ENCODE measurements at regions not wholly inside any gene's neighbourhood (a gene's known extent, or its start where the extent isn't known, plus 50 kb on each side); places are given as distances from the start of the nearest gene placed in this dataset.

DNA sequence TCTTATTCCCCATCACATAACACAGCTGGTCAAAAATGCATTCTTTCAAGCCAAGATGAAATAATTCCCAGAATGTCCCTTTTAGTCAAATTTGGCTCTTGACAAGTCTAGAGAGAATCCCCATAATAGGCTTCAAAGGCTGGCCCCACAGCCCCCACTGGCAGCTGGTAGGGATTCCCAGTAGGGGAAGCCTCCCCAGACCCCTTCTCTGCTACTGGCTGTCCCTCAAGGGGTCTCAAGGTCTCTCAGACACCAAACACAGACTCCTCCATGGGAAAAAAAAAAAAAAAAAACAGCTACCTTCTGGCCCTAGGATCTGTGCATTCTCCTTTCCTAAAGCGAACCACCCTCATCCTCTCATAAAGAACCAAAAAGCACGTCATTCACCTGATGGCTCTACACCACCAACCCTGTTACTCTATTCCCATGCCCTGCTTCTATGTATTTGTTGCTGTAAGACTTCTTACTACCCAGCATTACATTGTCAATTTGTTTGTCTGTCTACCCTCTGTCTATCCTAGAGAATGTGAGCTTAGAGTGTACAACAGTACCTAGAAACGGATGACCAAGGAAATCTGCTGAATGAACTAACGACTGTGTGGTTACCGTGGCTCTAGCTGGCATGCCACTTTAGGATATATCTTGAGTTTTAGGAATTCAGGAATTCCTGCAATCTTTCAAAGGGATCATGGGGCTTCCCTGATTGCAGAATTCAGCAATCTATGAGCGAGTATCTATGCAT is 164.1 kb upstream of the NSMCE3 start:
- Histone ChIP-seq H3K9me2 (ENCODE audit: insufficient read depth) (no peaks in the 10 kb centered on the region), H3K9ac (no peak overlapping the region), H3K79me2 (ENCODE audit: insufficient read depth) (no peaks in the 10 kb centered on the region), H3K4me1 (ENCODE audit: insufficient read depth) (no peaks in the 10 kb centered on the region), H3K9me3 (ENCODE audit: low read depth) (no peaks in the 10 kb centered on the region), H3K4me2 (ENCODE audit: unreplicated experiment) (no peak overlapping the region), H2AFZ (no peak overlapping the region), H4K20me1 (ENCODE audit: insufficient read depth) (no peaks in the 10 kb centered on the region), H3K36me3 (ENCODE audit: low read depth) (no peaks in the 10 kb centered on the region), H3K4me3 (no peak overlapping the region), H3F3A (ENCODE audit: insufficient read depth) (no peaks in the 10 kb centered on the region), H3K27ac (no peak overlapping the region), H3K27me3 (replicated peaks; ENCODE audit: insufficient read depth) (no peaks in the 10 kb centered on the region)
- DNase-seq: no peak
- in situ Hi-C loops (cut with MboI): no loop called here
- TF ChIP-seq EZH2 (IDR thresholded peaks at IDR 0.05; ENCODE audit: insufficient read depth, poor library complexity, severe bottlenecking) (no peak), EZH2phosphoT487 (IDR thresholded peaks at IDR 0.05; ENCODE audit: insufficient read depth, low read depth) (no peak)
- 4 to 8% methylated on average over 6 of the region's 6 CpGs for WGBS, 2 experiments (ENCODE audit: low coverage in 1 of 2, low lambda C conversion rate in 2 of 2, missing lambda C conversion rate in 2 of 2)

DNA sequence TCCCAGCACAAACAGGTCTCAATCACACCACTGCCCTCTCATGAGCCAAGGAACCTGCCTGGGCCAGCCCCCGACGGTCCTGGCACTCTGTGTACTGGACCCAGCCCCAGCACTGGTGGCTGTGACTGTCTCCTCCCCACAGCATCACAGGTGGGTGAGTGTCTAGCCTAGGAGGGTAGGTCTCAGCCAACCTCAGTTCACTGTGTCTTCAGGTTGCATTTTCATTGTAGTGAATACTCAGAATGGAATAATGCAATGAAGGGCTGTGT is 163.4 kb upstream of the NSMCE3 start:
- WGBS, 2 experiments (ENCODE audit: low coverage in 1 of 2, low lambda C conversion rate in 2 of 2, missing lambda C conversion rate in 2 of 2): 7 to 14% methylated on average over 2 of the region's 2 CpGs

DNA sequence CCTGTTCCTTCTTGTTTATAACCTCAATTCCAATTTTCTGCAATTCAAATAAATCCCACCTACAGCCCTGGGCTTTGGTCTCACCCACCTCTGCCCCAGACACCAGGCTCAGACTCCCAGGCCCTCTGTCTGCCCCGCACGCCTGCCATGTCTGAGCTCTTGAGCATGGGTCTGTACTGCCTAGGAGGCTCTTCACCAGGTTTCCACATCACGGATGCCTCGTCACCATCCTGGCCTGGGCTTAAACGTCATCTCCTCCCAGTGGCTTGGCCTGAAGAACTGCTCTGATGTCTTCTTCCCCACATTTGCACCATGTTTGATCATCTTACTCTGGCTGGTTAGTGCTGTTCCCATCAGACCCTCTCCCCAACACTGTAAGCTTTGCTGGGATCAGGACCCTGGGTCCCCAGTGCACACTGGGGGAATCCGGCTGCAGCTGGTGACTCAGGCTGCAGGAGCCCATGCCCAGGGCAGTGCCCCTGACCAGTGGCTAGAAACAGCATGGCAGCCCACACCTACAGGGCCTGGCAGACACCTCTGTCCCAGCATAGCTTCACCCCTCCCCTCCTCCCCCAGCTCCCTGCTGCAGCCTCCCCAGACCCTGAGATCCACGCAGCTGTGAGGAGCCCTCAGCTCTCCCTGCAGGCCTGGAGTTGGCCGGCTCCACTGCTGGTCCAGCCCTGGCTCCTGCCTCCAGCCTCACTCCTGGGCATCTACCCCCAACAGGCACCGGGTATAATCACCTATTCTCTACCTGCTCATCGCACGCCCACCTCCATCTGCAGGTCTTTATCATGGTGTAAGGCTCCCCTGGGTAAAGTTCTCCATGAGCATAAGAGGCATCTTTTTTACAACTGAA is 162.8 kb upstream of the NSMCE3 start:
- H3K4me3 ChIP-seq: no peak overlapping the region
- TF ChIP-seq EZH2 (IDR thresholded peaks at IDR 0.05; ENCODE audit: insufficient read depth, poor library complexity, severe bottlenecking) (no peak), EZH2phosphoT487 (IDR thresholded peaks at IDR 0.05; ENCODE audit: insufficient read depth, low read depth) (no peak)
- H3K4me1 ChIP-seq (ENCODE audit: insufficient read depth): no peaks in the 10 kb centered on the region
- no peaks in the 10 kb centered on the region for H4K20me1 ChIP-seq (ENCODE audit: insufficient read depth)
- H3K9ac ChIP-seq: no peak overlapping the region
- H3K27me3 ChIP-seq (replicated peaks; ENCODE audit: insufficient read depth): no peaks in the 10 kb centered on the region
- WGBS, 2 experiments (ENCODE audit: low coverage in 1 of 2, low lambda C conversion rate in 2 of 2, missing lambda C conversion rate in 2 of 2): 36 to 37% methylated on average over 11 of the region's 11 CpGs
- in situ Hi-C loops (cut with MboI): no loop called here
- DNase-seq: no peak
- no peaks in the 10 kb centered on the region for H3F3A ChIP-seq (ENCODE audit: insufficient read depth)
- H3K36me3 ChIP-seq (ENCODE audit: low read depth): no peaks in the 10 kb centered on the region
- no peaks in the 10 kb centered on the region for H3K9me2 ChIP-seq (ENCODE audit: insufficient read depth)
- H3K4me2 ChIP-seq (ENCODE audit: unreplicated experiment): no peak overlapping the region
- H2AFZ ChIP-seq: no peak overlapping the region
- no peaks in the 10 kb centered on the region for H3K9me3 ChIP-seq (ENCODE audit: low read depth)
- H3K27ac ChIP-seq: no peak overlapping the region
- no peaks in the 10 kb centered on the region for H3K79me2 ChIP-seq (ENCODE audit: insufficient read depth)

More for the DNA sequence above, 163.4 kb upstream of the NSMCE3 start:
- no peak for TF ChIP-seq EZH2phosphoT487 (IDR thresholded peaks at IDR 0.05; ENCODE audit: insufficient read depth, low read depth)
- TF ChIP-seq EZH2 (IDR thresholded peaks at IDR 0.05; ENCODE audit: insufficient read depth, poor library complexity, severe bottlenecking): no peak
- Histone ChIP-seq H2AFZ (no peak overlapping the region), H3K27ac (no peak overlapping the region), H3K9ac (no peak overlapping the region), H3K4me3 (no peak overlapping the region), H3K4me2 (ENCODE audit: unreplicated experiment) (no peak overlapping the region), H3K4me1 (ENCODE audit: insufficient read depth) (no peaks in the 10 kb centered on the region), H3K9me3 (ENCODE audit: low read depth) (no peaks in the 10 kb centered on the region), H3K27me3 (replicated peaks; ENCODE audit: insufficient read depth) (no peaks in the 10 kb centered on the region), H4K20me1 (ENCODE audit: insufficient read depth) (no peaks in the 10 kb centered on the region), H3F3A (ENCODE audit: insufficient read depth) (no peaks in the 10 kb centered on the region), H3K9me2 (ENCODE audit: insufficient read depth) (no peaks in the 10 kb centered on the region), H3K36me3 (ENCODE audit: low read depth) (no peaks in the 10 kb centered on the region), H3K79me2 (ENCODE audit: insufficient read depth) (no peaks in the 10 kb centered on the region)
- in situ Hi-C loops (cut with MboI): no loop called here
- no peak for DNase-seq

DNA sequence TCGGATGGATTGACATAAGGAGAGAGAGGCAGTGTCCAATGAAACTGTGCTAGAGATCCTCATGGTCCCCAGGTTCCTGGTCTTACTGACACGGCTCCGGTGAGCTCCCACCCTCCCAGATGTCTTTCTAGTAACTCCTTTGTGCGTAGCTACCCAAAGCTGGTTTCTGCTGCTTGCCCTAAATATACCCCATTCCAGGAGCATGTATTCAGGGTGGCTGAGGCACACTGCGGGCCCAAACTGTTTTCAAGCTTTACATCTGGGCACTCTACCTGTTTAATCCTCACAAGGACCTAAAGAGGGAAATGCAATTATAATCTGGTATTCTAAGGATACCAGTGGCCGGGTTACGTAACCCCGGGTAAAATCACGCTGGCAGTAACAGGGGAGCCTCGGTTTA is 161.2 kb upstream of the NSMCE3 start:
- Histone ChIP-seq H2AFZ (no peak overlapping the region), H4K20me1 (ENCODE audit: insufficient read depth) (no peaks in the 10 kb centered on the region), H3K27me3 (replicated peaks; ENCODE audit: insufficient read depth) (no peaks in the 10 kb centered on the region), H3K79me2 (ENCODE audit: insufficient read depth) (no peaks in the 10 kb centered on the region), H3K27ac (no peak overlapping the region), H3K4me2 (ENCODE audit: unreplicated experiment) (no peak overlapping the region), H3F3A (ENCODE audit: insufficient read depth) (no peaks in the 10 kb centered on the region), H3K4me1 (ENCODE audit: insufficient read depth) (no peaks in the 10 kb centered on the region), H3K9me3 (ENCODE audit: low read depth) (no peaks in the 10 kb centered on the region), H3K36me3 (ENCODE audit: low read depth) (no peaks in the 10 kb centered on the region), H3K9me2 (ENCODE audit: insufficient read depth) (no peaks in the 10 kb centered on the region), H3K9ac (no peak overlapping the region), H3K4me3 (no peak overlapping the region)
- no peak for DNase-seq
- in situ Hi-C loops (cut with MboI): no loop called here
- 48 to 49% methylated on average over 10 of the region's 10 CpGs for WGBS, 2 experiments (ENCODE audit: low coverage in 1 of 2, low lambda C conversion rate in 2 of 2, missing lambda C conversion rate in 2 of 2)
- no peak for TF ChIP-seq EZH2phosphoT487 (IDR thresholded peaks at IDR 0.05; ENCODE audit: insufficient read depth, low read depth)
- TF ChIP-seq EZH2 (IDR thresholded peaks at IDR 0.05; ENCODE audit: insufficient read depth, poor library complexity, severe bottlenecking): no peak
